Thyroid gland (tissue), 4 donors: ENCODE measurements at regions not wholly inside any gene's neighbourhood (a gene's known extent, or its start where the extent isn't known, plus 50 kb on each side); places are given as distances from the start of the nearest gene placed in this dataset.

ENCODE experiments used
- CTCF ChIP-seq, 6 experiments: fragments of 200-600 bp in 3 of 6; fragments of 450-650 bp in 3 of 6; sonication (generic) in 3 of 6; IDR thresholded peaks; one replicate each; pipeline ENCODE4 v1.5.1; 2016 to 2019; ENCODE audit warnings: antibody characterized with exemption in 6 of 6, mild to moderate bottlenecking in 2 of 6, inconsistent platforms in 1 of 6, moderate library complexity in 1 of 6
- POLR2A ChIP-seq, 2 donors: fragments of 450-650 bp; IDR thresholded peaks; one replicate each; pipeline ENCODE4 v1.6.1; 2017; ENCODE audit warnings: antibody characterized with exemption in 2 of 2, mild to moderate bottlenecking in 2 of 2, moderate library complexity in 1 of 2

DNA sequence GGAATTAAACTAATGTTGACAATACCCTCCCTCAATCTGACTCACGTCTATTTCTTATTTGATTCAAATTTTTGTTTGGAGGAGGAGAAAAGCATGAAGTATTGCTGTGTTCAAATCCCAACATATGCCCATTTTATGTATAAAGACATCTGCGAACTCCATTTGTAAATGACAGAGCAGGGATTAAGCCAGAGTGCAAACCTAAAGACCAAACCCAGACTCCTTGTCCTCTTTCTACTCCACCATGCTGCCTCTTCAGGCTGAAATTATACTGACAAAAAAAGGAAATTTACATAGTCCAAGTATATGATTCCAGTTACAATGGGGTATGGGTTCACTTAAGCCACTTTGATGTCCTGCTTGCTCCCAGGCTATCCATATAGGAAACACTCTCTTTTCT is 383.1 kb downstream of the ADRA2A start:
- no peak for TF ChIP-seq CTCF (IDR thresholded peaks at IDR 0.05)
- no peak for TF ChIP-seq POLR2A (IDR thresholded peaks at IDR 0.05)
